Smooth muscle cell (in vitro differentiated cells): ENCODE measurements at regions not wholly inside any gene's neighbourhood (a gene's known extent, or its start where the extent isn't known, plus 50 kb on each side); places are given as distances from the start of the nearest gene placed in this dataset.

Experiments
- DNase-seq: peaks from one replicate; lab custom pipeline; 2025; ENCODE audit not compliant: unreplicated experiment; lab: John Stamatoyannopoulos, UW
- H2AFZ ChIP-seq: fragments of 200-600 bp; sonication (generic); 2 replicates; pipeline ENCODE4 v1.6.0; 2016; ENCODE audit warnings: antibody characterized with exemption, low read depth, mild to moderate bottlenecking
- H3F3A ChIP-seq: fragments of 200-600 bp; sonication (generic); 2 replicates; pipeline ENCODE4 v1.6.0; 2017; ENCODE audit warnings: antibody characterized with exemption, low read depth
- H3K27ac ChIP-seq: fragments of 200-600 bp; sonication (generic); 2 replicates; pipeline ENCODE4 v1.5.1; 2016; ENCODE audit warnings: low read depth, mild to moderate bottlenecking
- H3K27me3 ChIP-seq: fragments of 200-600 bp; sonication (generic); 2 replicates; pipeline ENCODE4 v1.6.1; 2016; ENCODE audit warnings: low read depth, mild to moderate bottlenecking
- H3K36me3 ChIP-seq: fragments of 200-600 bp; sonication (generic); 2 replicates; pipeline ENCODE4 v1.5.1; 2016; ENCODE audit warnings: low read depth
- H3K4me1 ChIP-seq: fragments of 200-600 bp; sonication (generic); 2 replicates; pipeline ENCODE4 v1.5.1; 2016; ENCODE audit warnings: low read depth
- H3K4me2 ChIP-seq: fragments of 200-600 bp; sonication (generic); 2 replicates; pipeline ENCODE4 v1.6.0; 2016; ENCODE audit warnings: mild to moderate bottlenecking
- H3K4me3 ChIP-seq: fragments of 200-600 bp; sonication (generic); 2 replicates; pipeline ENCODE4 v1.5.1; 2016; ENCODE audit warnings: mild to moderate bottlenecking
- H3K79me2 ChIP-seq: fragments of 200-600 bp; sonication (generic); 2 replicates; pipeline ENCODE4 v1.6.0; 2016; ENCODE audit warnings: low read depth, mild to moderate bottlenecking
- H3K9ac ChIP-seq: fragments of 200-600 bp; sonication (generic); 2 replicates; pipeline ENCODE4 v1.6.0; 2016; ENCODE audit warnings: low read depth
- H3K9me3 ChIP-seq: fragments of 200-600 bp; sonication (generic); replicated peaks from 2 replicates; pipeline ENCODE4 v1.5.1; 2016; ENCODE audit warnings: low read depth
- H4K20me1 ChIP-seq: fragments of 200-600 bp; sonication (generic); 2 replicates; pipeline ENCODE4 v1.6.0; 2016; ENCODE audit warnings: low read depth
- CTCF ChIP-seq: fragments of 200-600 bp; sonication (generic); IDR thresholded peaks from 2 replicates; pipeline ENCODE4 v1.5.1; 2017; ENCODE audit warnings: borderline replicate concordance, mild to moderate bottlenecking, antibody characterized with exemption; ENCODE audit not compliant: insufficient read depth, poor library complexity, severe bottlenecking
- WGBS: methylation state at CpG from one replicate; pipeline ENCODE4 v1.1.7; 2016; ENCODE audit warnings: low lambda C conversion rate; 5-methylcytosine and 5-hydroxymethylcytosine counted together

GRCh38 chr2:146801886-146802285 is 1042.9 kb upstream of the ACVR2A start:
- no peaks in the 10 kb centered on the region for H3K9me3 ChIP-seq
- H2AFZ ChIP-seq: no peak overlapping the region
- H3K9ac ChIP-seq: no peak overlapping the region
- H3K79me2 ChIP-seq: no peaks in the 10 kb centered on the region
- H3K27ac ChIP-seq: no peak overlapping the region
- 92% methylated on average over 1 of the region's 1 CpG for WGBS
- DNase-seq: no peak
- H3K4me2 ChIP-seq: no peak overlapping the region
- TF ChIP-seq CTCF: no peak
- no peaks in the 10 kb centered on the region for H3K27me3 ChIP-seq
- H3K4me3 ChIP-seq: no peak overlapping the region
- no peaks in the 10 kb centered on the region for H3K36me3 ChIP-seq
- H4K20me1 ChIP-seq: no peaks in the 10 kb centered on the region
- no peaks in the 10 kb centered on the region for H3F3A ChIP-seq
- no peaks in the 10 kb centered on the region for H3K4me1 ChIP-seq

GRCh38 chr2:146786396-146786795 is 1058.4 kb upstream of the ACVR2A start:
- Histone ChIP-seq H3K4me1 (no peaks in the 10 kb centered on the region), H3K27me3 (no peaks in the 10 kb centered on the region), H3K9me3 (no peaks in the 10 kb centered on the region), H3K4me2 (no peak overlapping the region), H3K27ac (no peak overlapping the region), H2AFZ (no peak overlapping the region), H3F3A (no peaks in the 10 kb centered on the region), H3K9ac (no peak overlapping the region), H4K20me1 (no peaks in the 10 kb centered on the region), H3K4me3 (no peak overlapping the region), H3K36me3 (no peaks in the 10 kb centered on the region), H3K79me2 (no peaks in the 10 kb centered on the region)
- DNase-seq: no peak
- no peak for TF ChIP-seq CTCF
- 55% methylated on average over 2 of the region's 2 CpGs for WGBS

- H3K27ac ChIP-seq: no peak overlapping the region
- H4K20me1 ChIP-seq: no peaks in the 10 kb centered on the region
- H3K9ac ChIP-seq: no peak overlapping the region
- no peak overlapping the region for H2AFZ ChIP-seq
- no peaks in the 10 kb centered on the region for H3K4me1 ChIP-seq
- no peaks in the 10 kb centered on the region for H3K9me3 ChIP-seq
- no peaks in the 10 kb centered on the region for H3K27me3 ChIP-seq
- TF ChIP-seq CTCF: no peak
- H3K36me3 ChIP-seq: no peaks in the 10 kb centered on the region
- no peak for DNase-seq
- H3K4me2 ChIP-seq: no peak overlapping the region
- no peaks in the 10 kb centered on the region for H3K79me2 ChIP-seq
- H3K4me3 ChIP-seq: no peak overlapping the region
- H3F3A ChIP-seq: no peaks in the 10 kb centered on the region
Observed at GRCh38 chr2:146785101-146785500, 1059.7 kb upstream of the ACVR2A start.

GRCh38 chr2:146784602-146785001 is 1060.2 kb upstream of the ACVR2A start:
- Histone ChIP-seq H3K9ac (no peak overlapping the region), H4K20me1 (no peaks in the 10 kb centered on the region), H3K4me3 (no peak overlapping the region), H3F3A (no peaks in the 10 kb centered on the region), H3K9me3 (no peaks in the 10 kb centered on the region), H2AFZ (no peak overlapping the region), H3K4me2 (no peak overlapping the region), H3K27me3 (no peaks in the 10 kb centered on the region), H3K27ac (no peak overlapping the region), H3K79me2 (no peaks in the 10 kb centered on the region), H3K4me1 (no peaks in the 10 kb centered on the region), H3K36me3 (no peaks in the 10 kb centered on the region)
- DNase-seq: no peak
- 84% methylated on average over 4 of the region's 4 CpGs for WGBS
- no peak for TF ChIP-seq CTCF
